AG04450 (cell line): ENCODE measurements at regions not wholly inside any gene's neighbourhood (a gene's known extent, or its start where the extent isn't known, plus 50 kb on each side); places are given as distances from the start of the nearest gene placed in this dataset. TPM values are rescaled to one million over a fixed set of nuclear protein-coding genes. Genes with fewer than 3 reads are reported as not detected.

ENCODE experiments used
- small RNA-seq: library from RNA; depleted of rRNA; stranded (forward); fragments of <200 nt; gene quantifications from one replicate; pipeline ENCODE3, GENCODE V24; 2012; ENCODE audit warnings: low read depth; ENCODE audit not compliant: insufficient read length

Small RNAs in the stretch of these regions (small RNA-seq; reads per million reads assigned to genes)
- not detected for gene RNU6-493P
